Myocyte (in vitro differentiated cells): ENCODE measurements at regions not wholly inside any gene's neighbourhood (a gene's known extent, or its start where the extent isn't known, plus 50 kb on each side); places are given as distances from the start of the nearest gene placed in this dataset.

Experiments
- DNase-seq: peaks from one replicate; pipeline ENCODE4 v3.0.0-alpha.2; 2012; ENCODE audit warnings: low read depth

DNA sequence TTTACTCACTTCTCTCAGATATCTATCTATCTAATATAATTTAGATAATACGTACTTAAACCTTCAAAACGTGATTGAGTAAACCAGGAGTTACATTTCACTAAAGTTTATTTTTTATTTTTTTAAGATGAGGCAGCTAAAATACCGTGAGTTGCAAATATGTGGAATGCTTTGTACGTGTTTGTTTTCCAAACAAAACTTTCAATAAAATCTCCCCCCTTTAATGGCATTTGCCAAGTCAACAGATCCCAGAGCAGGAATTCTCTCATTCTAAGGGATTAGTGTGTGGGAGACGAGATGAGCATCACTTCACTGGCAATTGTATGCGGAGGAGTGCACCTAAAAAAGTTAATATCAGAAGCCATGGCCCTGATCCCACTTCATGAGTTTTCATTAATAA lies 53.7 kb upstream of the MAGI2 start:
- no peak for DNase-seq

DNA sequence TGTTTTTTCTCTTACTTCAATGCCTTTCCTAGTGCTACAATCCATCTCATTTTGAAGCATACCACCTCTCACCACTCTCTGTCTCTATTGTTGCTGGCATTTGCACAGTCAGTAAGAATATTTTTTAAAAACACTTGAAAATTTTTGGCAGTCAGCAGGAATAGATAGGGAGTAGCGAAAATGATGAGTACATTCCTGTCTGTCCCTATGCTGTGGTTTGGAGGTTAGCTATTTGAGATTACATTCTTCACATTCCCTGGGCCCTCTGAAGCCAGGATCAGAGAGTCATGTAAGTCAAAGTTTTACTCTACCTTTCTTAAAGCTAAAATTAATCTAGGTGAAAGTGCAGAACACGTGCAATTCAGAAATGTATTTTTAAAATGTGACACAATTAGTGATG lies 53.0 kb upstream of the MAGI2 start:
- peak; percentile 63 for DNase-seq

DNA sequence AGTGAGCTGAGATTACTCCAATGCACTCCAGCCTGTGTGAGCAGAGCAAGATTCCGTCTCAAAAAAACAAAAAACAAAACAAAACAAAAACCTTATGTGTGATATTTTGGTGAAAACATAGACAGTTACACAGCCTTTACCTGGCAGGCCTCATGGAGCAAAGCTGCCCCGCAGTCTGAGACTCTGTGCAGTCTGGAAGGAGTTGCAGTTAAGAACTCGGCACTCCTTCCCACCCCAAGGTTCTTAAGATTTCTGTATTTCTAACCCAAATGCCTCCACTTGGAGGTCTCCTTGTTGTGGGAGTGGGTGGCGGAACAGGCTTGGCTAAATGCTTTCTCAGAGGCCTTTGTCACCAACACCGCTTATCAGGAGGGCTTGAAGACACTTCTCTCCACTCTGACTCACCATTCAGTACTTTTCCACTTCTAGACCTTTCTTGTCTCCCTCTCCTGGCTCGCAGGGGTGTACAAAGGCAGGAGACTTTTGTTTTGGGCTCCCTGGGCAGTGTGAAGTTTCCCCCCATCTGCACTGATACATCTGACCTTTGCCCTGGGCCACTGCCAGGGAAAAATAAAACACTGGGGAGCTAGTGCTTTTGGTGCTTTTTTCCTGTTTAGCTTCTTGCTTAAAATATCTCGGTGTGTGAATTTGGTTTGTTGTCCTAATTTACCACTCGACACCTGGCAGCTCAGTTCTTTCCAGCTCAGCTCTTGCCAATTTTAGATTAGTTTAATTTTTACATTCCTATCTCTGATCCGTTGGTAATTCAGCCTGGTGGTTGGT lies 51.3 kb upstream of the MAGI2 start:
- peak; percentile 56 for DNase-seq
